ENCODE measurements at regions not wholly inside any gene's neighbourhood (a gene's known extent, or its start where the extent isn't known, plus 50 kb on each side); places are given as distances from the start of the nearest gene placed in this dataset.
"Not testable (repeated sequence)": the region's sequence is repeated elsewhere in the genome, so short reads cannot be mapped to it uniquely, and the experiment has no call there.

DNA sequence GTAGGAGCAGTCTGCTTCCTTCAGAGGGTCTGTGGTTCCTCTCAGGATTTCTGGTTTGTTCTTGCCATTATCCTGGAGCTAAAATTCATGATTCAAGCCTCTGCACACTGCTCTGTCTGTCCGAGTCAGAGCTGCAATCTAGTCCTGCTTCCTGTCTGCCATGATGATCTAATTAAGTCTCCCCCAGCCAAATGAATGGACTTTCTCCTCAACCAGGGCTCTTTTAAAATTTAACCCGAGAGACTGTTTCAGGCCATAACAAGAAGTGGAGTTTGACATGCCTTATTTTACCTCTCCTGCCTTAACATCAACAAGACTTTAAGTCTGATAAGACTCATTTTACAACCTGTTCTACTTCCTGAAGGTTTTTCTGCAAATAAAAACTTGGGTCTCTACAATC is 1009.6 kb upstream of the DDX18 start (continued):
- TF ChIP-seq, protein P1, sequence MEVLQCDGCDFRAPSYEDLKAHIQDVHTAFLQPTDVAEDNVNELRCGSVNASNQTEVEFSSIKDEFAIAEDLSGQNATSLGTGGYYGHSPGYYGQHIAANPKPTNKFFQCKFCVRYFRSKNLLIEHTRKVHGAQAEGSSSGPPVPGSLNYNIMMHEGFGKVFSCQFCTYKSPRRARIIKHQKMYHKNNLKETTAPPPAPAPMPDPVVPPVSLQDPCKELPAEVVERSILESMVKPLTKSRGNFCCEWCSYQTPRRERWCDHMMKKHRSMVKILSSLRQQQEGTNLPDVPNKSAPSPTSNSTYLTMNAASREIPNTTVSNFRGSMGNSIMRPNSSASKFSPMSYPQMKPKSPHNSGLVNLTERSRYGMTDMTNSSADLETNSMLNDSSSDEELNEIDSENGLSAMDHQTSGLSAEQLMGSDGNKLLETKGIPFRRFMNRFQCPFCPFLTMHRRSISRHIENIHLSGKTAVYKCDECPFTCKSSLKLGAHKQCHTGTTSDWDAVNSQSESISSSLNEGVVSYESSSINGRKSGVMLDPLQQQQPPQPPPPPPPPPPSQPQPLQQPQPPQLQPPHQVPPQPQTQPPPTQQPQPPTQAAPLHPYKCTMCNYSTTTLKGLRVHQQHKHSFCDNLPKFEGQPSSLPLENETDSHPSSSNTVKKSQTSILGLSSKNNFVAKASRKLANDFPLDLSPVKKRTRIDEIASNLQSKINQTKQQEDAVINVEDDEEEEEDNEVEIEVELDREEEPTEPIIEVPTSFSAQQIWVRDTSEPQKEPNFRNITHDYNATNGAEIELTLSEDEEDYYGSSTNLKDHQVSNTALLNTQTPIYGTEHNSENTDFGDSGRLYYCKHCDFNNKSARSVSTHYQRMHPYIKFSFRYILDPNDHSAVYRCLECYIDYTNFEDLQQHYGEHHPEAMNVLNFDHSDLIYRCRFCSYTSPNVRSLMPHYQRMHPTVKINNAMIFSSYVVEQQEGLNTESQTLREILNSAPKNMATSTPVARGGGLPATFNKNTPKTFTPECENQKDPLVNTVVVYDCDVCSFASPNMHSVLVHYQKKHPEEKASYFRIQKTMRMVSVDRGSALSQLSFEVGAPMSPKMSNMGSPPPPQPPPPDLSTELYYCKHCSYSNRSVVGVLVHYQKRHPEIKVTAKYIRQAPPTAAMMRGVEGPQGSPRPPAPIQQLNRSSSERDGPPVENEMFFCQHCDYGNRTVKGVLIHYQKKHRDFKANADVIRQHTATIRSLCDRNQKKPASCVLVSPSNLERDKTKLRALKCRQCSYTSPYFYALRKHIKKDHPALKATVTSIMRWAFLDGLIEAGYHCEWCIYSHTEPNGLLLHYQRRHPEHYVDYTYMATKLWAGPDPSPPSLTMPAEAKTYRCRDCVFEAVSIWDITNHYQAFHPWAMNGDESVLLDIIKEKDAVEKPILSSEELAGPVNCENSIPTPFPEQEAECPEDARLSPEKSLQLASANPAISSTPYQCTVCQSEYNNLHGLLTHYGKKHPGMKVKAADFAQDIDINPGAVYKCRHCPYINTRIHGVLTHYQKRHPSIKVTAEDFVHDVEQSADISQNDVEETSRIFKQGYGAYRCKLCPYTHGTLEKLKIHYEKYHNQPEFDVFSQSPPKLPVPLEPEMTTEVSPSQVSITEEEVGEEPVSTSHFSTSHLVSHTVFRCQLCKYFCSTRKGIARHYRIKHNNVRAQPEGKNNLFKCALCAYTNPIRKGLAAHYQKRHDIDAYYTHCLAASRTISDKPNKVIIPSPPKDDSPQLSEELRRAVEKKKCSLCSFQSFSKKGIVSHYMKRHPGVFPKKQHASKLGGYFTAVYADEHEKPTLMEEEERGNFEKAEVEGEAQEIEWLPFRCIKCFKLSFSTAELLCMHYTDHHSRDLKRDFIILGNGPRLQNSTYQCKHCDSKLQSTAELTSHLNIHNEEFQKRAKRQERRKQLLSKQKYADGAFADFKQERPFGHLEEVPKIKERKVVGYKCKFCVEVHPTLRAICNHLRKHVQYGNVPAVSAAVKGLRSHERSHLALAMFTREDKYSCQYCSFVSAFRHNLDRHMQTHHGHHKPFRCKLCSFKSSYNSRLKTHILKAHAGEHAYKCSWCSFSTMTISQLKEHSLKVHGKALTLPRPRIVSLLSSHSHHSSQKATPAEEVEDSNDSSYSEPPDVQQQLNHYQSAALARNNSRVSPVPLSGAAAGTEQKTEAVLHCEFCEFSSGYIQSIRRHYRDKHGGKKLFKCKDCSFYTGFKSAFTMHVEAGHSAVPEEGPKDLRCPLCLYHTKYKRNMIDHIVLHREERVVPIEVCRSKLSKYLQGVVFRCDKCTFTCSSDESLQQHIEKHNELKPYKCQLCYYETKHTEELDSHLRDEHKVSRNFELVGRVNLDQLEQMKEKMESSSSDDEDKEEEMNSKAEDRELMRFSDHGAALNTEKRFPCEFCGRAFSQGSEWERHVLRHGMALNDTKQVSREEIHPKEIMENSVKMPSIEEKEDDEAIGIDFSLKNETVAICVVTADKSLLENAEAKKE (CRISPR knock-in tag; IDR thresholded peaks at IDR 0.05) = no peak
- TF ChIP-seq STAT1 (IDR thresholded peaks at IDR 0.05; ENCODE audit: unreplicated experiment) (no peak), ETS1 (IDR thresholded peaks at IDR 0.05) (no peak), CREB1 (CRISPR knock-in tag; IDR thresholded peaks at IDR 0.05; ENCODE audit: low read depth) (no peak), POLR2AphosphoS5 (IDR thresholded peaks at IDR 0.05; ENCODE audit: low read depth) (no peak), EZH2 (IDR thresholded peaks at IDR 0.05; ENCODE audit: low read depth, unreplicated experiment) (no peak), ZNF114 (CRISPR knock-in tag; IDR thresholded peaks at IDR 0.05) (no peak)
- TF ChIP-seq, protein P2, sequence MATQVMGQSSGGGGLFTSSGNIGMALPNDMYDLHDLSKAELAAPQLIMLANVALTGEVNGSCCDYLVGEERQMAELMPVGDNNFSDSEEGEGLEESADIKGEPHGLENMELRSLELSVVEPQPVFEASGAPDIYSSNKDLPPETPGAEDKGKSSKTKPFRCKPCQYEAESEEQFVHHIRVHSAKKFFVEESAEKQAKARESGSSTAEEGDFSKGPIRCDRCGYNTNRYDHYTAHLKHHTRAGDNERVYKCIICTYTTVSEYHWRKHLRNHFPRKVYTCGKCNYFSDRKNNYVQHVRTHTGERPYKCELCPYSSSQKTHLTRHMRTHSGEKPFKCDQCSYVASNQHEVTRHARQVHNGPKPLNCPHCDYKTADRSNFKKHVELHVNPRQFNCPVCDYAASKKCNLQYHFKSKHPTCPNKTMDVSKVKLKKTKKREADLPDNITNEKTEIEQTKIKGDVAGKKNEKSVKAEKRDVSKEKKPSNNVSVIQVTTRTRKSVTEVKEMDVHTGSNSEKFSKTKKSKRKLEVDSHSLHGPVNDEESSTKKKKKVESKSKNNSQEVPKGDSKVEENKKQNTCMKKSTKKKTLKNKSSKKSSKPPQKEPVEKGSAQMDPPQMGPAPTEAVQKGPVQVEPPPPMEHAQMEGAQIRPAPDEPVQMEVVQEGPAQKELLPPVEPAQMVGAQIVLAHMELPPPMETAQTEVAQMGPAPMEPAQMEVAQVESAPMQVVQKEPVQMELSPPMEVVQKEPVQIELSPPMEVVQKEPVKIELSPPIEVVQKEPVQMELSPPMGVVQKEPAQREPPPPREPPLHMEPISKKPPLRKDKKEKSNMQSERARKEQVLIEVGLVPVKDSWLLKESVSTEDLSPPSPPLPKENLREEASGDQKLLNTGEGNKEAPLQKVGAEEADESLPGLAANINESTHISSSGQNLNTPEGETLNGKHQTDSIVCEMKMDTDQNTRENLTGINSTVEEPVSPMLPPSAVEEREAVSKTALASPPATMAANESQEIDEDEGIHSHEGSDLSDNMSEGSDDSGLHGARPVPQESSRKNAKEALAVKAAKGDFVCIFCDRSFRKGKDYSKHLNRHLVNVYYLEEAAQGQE (IDR thresholded peaks at IDR 0.05; ENCODE audit: unreplicated experiment) = no peak

DNA sequence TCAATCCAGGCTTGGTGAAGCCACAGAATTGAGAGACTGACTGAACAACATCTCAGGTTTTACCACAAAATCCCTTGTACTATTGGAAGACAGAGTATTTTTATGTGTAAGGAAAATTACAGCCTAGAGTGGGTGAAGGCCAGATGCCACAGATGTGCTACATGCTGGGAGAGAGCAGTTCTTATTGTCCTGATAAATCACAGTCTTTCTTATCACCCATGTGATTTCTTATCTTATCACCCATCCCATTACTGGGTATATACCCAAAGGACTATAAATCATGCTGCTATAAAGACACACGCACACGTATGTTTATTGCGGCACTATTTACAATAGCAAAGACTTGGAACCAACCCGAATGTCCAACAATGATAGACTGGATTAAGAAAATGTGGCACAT is 1008.0 kb upstream of the DDX18 start:
- H3K4me3 Mint-ChIP-seq; H3K27me3 ChIP-seq (ENCODE audit: insufficient read depth); H3K27ac Mint-ChIP-seq; H3K27ac ChIP-seq (ENCODE audit: low read depth); H3K4me1 Mint-ChIP-seq; H4K20me1 ChIP-seq (replicated peaks; ENCODE audit: insufficient read depth); DNase-seq (ENCODE audit: low spot score); H3K9me2 ChIP-seq (ENCODE audit: insufficient read depth); H3K4me3 ChIP-seq; H3K4me2 ChIP-seq; H3F3A ChIP-seq (replicated peaks; ENCODE audit: low read depth); H3K79me2 ChIP-seq (replicated peaks; ENCODE audit: insufficient read depth); H3K27me3 Mint-ChIP-seq (ENCODE audit: insufficient read depth, low read depth, poor library complexity); H3K4me1 ChIP-seq (ENCODE audit: insufficient read depth); ATAC-seq; H2AFZ ChIP-seq; H3K36me3 ChIP-seq (ENCODE audit: insufficient read depth): not testable (repeated sequence)
- Mint-ChIP-seq H3K36me3 (ENCODE audit: low read depth) (peaks cover 16% of the 10 kb centered on the region), H3K9me3 (peaks cover 37% of the 10 kb centered on the region)
